ENCODE measurements at regions not wholly inside any gene's neighbourhood (a gene's known extent, or its start where the extent isn't known, plus 50 kb on each side); places are given as distances from the start of the nearest gene placed in this dataset.

- H3K4me3 Mint-ChIP-seq: no peak overlapping the region
- no peaks in the 10 kb centered on the region for H3K36me3 Mint-ChIP-seq
- H3K27ac Mint-ChIP-seq: no peak overlapping the region
- no peaks in the 10 kb centered on the region for H3K9me3 Mint-ChIP-seq
- peaks cover under 1% of the 10 kb centered on the region for H3K4me1 Mint-ChIP-seq (ENCODE audit: unreplicated experiment)
- no peak for TF ChIP-seq CTCF (conservative IDR thresholded peaks at IDR 0.05)
- no peak for DNase-seq (ENCODE audit: extremely low spot score, unreplicated experiment)
- H3K27me3 Mint-ChIP-seq: peaks cover 7% of the 10 kb centered on the region
Measured at GRCh38 chr1:60764489-60764888, 317.9 kb upstream of the NFIA start.

DNA sequence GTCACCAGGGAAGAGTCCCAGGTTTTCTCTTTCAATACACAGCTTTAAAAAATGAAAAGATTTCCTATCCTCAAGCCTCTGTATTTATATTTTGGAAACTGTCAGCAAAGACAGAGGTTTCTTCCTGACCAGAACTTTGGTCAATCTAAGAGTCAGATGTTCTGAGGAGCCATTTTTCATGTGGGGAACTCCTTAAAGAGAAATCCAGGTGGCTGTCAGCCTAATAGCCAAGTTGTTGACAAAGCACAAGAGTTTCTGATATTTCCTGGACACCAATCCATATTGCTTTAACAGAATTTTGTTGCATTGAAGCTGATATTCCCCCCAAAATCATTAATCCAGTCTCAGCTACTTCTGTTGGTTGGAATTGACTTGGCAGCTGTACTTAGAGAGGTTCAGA, 318.6 kb upstream of the NFIA start:
- TF ChIP-seq CTCF (conservative IDR thresholded peaks at IDR 0.05): no peak
- Mint-ChIP-seq H3K36me3 (no peaks in the 10 kb centered on the region), H3K4me3 (no peak overlapping the region), H3K9me3 (no peaks in the 10 kb centered on the region), H3K27ac (no peak overlapping the region), H3K27me3 (peaks cover 7% of the 10 kb centered on the region), H3K4me1 (ENCODE audit: unreplicated experiment) (peaks cover 3% of the 10 kb centered on the region)
- no peak for DNase-seq (ENCODE audit: extremely low spot score, unreplicated experiment)

DNA sequence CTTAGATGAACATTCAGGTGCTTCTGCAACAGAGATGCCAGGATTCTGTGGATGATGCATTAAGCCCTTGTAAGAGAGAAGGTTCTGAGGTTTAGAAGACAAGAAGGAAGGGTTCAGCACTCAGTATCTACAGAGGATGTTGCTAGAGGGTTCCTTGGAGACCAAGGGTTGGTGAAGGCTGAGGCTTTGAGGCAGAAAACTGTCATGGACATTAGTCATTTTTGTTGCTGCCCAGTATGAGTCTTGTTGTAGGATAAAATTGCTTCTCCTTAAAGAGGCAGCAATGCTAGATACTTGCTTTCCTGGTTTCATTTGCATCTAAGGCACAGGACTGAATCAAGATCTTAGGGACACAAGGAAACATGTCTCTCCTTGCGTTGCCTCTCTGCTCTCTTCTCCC, 319.4 kb upstream of the NFIA start:
- peaks cover 3% of the 10 kb centered on the region for H3K4me1 Mint-ChIP-seq (ENCODE audit: unreplicated experiment)
- H3K27ac Mint-ChIP-seq: no peak overlapping the region
- no peak for TF ChIP-seq CTCF (conservative IDR thresholded peaks at IDR 0.05)
- peaks cover 7% of the 10 kb centered on the region for H3K27me3 Mint-ChIP-seq
- DNase-seq (ENCODE audit: extremely low spot score, unreplicated experiment): no peak
- H3K4me3 Mint-ChIP-seq: no peak overlapping the region
- no peaks in the 10 kb centered on the region for H3K9me3 Mint-ChIP-seq
- H3K36me3 Mint-ChIP-seq: no peaks in the 10 kb centered on the region

DNA sequence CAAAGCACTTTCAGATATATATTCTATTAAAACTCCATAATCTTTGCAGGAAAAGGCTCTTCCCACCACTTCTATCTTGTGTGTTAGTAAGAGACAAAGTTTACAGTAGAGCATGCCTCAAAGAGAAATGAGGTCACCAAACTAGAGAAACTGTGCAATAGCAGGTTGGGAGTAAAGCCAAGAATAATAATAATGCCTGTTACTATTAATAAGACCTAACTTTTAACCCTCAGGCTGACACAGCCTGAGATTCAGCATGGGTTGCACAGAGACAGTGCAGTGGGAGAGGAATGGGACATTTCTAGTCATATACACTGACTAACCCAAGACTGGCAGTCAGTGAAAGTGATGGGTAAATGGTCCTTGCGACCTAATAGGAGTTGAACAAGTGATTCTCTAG, 320.2 kb upstream of the NFIA start:
- no peak for DNase-seq (ENCODE audit: extremely low spot score, unreplicated experiment)
- TF ChIP-seq CTCF (conservative IDR thresholded peaks at IDR 0.05): no peak
- Mint-ChIP-seq H3K27ac (no peak overlapping the region), H3K4me3 (no peak overlapping the region), H3K4me1 (ENCODE audit: unreplicated experiment) (peaks cover 3% of the 10 kb centered on the region), H3K9me3 (no peaks in the 10 kb centered on the region), H3K27me3 (peaks cover 7% of the 10 kb centered on the region), H3K36me3 (no peaks in the 10 kb centered on the region)

DNA sequence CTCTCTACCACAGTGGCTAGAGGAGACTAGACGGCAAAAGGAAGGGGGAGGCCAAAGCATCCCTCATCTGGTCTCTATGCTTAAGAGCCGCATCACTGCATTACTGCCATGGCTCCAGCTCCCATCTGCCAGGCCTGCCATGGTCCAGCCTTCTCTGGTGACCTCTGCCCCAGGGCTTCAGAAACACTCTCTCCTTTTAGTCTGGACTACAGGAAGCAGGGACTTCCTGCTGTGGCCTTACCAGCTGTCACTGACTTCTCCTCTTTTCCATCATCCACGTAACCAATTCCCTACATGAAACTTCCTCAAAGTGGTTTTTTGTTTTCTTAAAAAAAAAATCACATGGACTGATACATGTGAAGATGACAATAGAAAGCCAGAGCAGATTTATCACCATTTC, 323.1 kb upstream of the NFIA start:
- Mint-ChIP-seq H3K27ac (no peak overlapping the region), H3K4me3 (no peak overlapping the region), H3K9me3 (no peaks in the 10 kb centered on the region), H3K27me3 (peaks cover 7% of the 10 kb centered on the region), H3K4me1 (ENCODE audit: unreplicated experiment) (peaks cover 5% of the 10 kb centered on the region), H3K36me3 (no peaks in the 10 kb centered on the region)
- TF ChIP-seq CTCF (conservative IDR thresholded peaks at IDR 0.05): no peak
- no peak for DNase-seq (ENCODE audit: extremely low spot score, unreplicated experiment)

- Mint-ChIP-seq H3K27ac (no peak overlapping the region), H3K4me1 (ENCODE audit: unreplicated experiment) (peaks cover 22% of the 10 kb centered on the region), H3K27me3 (peaks cover 3% of the 10 kb centered on the region), H3K4me3 (no peak overlapping the region), H3K9me3 (no peaks in the 10 kb centered on the region), H3K36me3 (no peaks in the 10 kb centered on the region)
- TF ChIP-seq CTCF (conservative IDR thresholded peaks at IDR 0.05): no peak
- no peak for DNase-seq (ENCODE audit: extremely low spot score, unreplicated experiment)
Measured at GRCh38 chr1:60757485-60757884, 324.9 kb upstream of the NFIA start.
